Kidney glomerular epithelial cell (primary cell): ENCODE measurements at regions not wholly inside any gene's neighbourhood (a gene's known extent, or its start where the extent isn't known, plus 50 kb on each side); places are given as distances from the start of the nearest gene placed in this dataset.
"Not testable (repeated sequence)": the region's sequence is repeated elsewhere in the genome, so short reads cannot be mapped to it uniquely, and the experiment has no call there.

Experiments used
- DNase-seq: peaks from one replicate; lab custom pipeline; 2025; lab: John Stamatoyannopoulos, UW

DNA sequence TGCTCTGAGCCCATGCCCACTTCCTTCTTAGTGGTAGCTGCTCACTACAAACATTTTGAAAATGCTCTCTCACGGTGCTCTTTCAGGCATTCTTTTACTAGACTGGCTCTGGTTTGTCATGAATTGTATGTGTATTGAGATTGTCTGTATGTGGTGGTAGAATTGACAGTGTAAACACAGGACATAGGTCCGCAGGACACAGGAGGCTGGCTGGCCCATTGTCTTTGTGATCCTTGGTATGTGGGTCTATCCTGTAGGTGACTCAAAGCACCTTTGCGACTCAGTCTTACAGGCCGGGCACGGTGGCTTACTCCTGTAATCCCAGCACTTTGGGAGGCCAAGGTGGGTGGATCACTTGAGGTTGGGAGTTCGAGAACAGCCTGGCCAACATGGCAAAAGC lies 250.9 kb downstream of the C12orf75 start:
- DNase-seq, result no peak

DNA sequence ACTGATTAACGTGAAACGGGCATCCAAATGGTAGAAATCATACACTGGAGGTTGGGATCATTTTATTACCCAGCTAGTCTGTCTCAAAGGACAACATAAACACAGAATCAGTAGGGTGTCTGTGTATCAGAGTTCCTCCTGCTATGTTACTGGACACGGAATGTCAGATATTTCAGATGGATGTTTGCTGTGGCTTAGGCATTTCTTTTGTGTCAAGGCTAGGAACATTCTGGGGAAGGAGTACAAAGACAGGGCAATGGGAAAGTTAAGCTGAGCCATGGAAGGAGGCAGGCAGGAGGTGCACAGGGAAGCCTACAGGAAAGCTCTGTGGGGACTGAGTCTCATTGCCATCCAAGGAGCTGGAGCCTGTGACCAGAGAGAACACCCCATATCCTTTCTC lies 254.6 kb downstream of the C12orf75 start:
- DNase-seq, result no peak

DNA sequence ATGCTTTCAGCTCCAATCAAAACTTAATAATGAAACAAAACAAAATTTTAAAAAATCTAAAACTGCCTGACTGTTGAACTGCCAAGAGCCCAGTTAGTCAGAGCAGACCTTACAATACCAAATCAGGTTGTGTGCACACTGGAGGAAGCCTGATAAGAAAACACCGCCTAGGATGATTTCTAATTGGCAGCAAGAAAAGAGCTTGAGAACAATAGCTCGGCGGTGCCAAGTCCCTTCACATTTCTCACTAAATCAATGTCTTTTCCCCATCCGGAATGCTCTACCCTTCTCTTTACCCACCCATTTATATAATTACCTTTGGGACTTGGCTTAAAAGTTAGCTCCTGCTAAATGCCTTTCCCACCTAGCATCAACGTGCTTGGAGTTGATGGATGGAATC lies 256.7 kb downstream of the C12orf75 start:
- DNase-seq, result no peak

DNA sequence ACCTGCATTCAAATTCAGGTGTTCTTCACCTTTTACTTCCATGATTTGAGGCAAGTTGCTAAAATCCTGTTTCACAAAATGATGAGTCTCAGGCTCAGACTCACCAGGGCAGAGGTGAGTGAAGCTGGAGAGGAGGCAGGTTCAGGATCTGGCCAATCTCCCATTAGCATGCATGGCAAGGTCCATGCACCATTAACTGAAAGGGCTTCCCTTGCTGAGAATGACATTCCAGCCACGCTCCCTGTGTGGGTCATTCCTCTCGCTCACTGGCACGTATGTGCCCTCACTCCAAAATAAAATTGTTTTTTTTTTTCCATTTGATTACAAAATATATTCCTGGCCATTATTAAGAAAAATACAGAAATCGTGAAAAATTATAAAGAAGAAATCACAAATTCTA lies 257.6 kb downstream of the C12orf75 start:
- DNase-seq, result peak; percentile 35

DNA sequence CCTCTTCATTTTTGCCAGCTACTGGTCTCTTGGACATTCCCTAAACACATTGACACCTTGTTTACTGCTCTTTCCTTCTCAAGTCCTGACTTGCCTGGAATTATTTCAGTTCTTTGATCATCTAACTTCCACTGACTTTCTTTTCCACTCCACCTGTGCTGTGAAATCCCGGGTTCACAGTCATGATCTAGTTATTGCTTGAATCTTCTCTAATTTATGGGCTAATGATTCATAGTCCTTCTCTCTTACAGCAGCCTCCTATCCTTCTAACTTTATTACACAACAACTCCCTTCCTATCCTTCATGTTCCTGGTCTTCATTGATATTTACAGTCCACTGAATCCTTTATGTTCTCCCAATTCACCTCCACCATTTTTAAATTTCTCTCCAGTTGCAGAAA lies 260.1 kb downstream of the C12orf75 start:
- peak; percentile 61 for DNase-seq

DNA sequence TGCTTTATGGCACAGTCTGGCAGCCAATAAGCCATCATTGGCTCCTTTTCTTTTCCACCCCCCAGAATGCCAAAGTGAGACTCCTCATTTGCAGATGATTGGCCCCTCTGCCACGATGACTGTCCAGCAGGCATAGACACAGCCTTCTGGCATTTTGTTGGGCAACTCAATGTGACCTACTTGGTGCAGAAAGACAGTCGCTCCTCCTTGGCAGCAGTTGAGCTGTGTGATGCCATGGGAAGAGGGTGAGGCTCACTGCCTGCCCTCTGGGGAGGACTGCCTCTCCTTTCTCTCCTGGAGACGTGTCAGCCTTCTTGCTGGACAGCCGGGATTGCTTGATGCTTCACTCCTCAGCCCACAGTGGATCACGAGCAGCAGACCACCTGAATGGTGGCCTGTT lies 264.9 kb downstream of the C12orf75 start:
- no peak for DNase-seq

DNA sequence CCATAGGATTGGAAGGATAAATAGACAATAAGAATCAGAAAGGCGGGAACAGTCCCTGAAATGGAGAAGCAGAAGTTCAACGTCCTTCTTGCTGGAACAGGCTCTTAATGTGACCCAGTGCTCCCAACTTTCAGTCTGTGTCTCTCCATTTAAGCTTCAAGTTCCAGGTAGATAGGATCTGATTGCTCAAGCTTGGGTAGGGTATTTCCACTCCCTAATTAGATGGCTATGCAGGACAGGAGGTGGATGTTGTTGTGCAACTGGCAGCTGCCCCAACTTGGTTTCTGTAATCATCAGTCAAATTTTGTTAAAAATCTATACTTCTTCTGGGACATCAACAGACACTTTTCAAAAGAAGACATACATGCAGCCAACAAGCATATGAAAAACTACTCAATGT lies 266.2 kb downstream of the C12orf75 start:
- DNase-seq, result no peak

DNA sequence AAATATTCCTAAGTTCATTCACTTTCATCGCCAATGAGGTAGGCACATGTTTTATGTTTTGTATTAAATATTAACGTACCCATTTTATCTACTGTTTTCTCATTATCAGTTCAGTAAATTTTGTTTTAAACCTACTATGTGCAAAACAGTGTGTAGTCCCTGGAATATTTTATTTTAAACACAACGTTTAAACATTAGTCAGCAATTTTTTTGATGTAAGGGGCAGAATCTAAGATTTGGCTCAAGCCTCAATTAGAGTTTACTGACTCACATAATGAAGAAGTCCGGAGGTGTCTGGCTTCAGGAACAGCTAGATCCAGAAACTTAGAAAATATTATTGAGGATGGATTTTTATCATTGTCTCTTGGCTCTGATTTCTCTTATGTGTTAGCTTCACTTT lies 267.5 kb downstream of the C12orf75 start:
- DNase-seq, result no peak

DNA sequence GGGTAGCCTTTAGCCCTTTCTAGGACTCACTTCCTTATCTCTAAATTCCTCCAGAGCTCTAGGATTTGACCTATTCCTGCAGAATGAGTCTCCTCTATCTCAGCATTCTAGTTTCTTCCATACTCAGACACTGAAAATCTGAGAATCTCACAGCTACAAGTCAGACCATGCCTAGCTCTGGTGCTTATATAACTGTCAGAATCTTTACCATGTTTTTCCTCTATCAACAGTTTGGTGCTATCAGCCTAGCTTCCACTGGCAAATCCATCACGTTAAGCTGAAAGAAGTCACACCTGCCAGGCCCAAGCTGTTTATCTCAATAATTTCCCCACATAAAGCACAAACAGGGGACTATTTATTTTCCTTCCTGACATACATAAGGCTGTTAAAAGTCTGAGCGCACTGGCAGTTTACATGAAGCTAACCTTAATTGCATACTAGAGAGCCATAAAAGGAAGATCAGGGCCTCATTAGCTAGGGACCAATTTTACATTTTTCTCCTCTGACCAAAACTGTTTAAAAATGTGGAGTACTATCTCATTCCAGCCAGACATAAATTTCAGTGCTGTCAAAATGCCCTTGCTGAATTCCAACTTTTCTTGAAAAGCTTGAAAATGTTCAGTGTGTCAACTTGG lies 270.5 kb downstream of the C12orf75 start:
- DNase-seq, result no peak

DNA sequence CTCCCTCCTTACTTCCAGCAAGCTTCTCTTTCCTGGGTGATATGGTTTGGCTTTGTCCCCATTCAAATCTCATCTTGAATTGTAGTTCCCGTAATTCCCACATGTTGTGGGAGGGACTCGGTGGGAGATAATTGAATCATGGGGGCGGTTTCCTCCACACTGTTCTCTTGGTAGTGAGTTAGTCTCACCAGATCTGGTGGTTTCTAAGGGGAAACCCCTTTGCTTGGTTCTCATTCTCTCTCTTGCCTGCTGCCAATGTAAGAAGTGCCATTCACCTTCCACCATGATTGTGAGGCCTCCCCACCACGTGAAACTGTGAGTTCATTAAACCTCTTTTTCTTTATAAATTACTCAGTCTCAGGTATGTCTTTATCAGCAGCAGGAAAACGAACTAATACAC lies 271.8 kb downstream of the C12orf75 start:
- DNase-seq, result not testable (repeated sequence)

DNA sequence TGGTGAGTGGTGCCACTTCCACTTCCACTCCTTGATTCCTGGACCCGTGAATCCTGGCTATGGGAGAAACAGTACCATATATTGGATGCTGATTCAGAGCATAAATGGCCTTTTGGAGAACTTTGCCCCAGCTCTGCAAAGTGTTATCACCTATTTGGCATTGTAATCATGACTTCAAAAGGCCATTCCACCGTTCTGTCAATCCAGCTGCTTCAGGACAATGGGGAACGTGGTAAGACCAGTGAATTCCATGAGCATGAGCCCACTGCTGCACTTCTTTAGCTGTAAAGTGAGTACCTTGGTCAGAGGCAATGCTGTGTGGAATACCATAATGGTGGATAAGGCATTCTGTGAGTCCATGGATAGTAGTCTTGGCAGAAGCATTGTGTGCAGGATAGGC lies 273.8 kb downstream of the C12orf75 start:
- DNase-seq, result not testable (repeated sequence)

DNA sequence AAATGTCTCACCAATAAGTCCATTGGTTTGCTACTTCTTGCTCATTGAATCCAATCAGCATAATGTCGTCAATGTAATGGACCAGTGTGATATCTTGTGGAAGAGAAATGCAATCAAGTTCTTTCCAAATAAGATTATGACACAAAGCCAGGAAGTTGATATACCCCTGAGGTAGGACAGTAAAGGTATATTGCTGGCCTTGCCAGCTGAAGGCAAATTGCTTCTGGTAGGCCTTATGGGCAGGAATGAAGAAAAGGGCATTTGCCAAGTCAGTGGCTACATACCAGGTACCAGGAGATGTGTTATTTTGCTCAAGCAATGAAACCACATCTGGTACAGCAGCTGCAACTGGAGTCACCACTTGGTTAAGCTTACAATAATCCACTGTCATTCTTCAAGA lies 276.1 kb downstream of the C12orf75 start:
- not testable (repeated sequence) for DNase-seq

DNA sequence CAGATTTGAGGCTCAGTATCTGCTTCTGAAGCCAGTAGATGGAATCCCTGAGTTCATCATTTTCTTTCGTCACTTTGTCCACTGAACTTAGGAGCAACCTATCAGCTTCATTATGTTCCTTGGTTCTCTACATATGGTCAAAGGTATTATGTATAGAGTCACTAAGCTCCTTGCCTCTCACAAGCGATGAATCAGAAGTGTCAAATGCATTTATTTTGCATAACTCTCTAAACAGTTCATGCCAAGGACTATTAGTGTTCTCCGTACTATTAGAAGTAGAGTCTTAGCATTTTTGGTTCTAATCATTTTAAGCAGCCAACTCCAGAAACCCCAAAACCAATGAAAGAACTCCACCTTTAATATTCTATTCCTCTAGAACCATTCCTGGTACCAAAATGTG lies 278.5 kb downstream of the C12orf75 start:
- not testable (repeated sequence) for DNase-seq

DNA sequence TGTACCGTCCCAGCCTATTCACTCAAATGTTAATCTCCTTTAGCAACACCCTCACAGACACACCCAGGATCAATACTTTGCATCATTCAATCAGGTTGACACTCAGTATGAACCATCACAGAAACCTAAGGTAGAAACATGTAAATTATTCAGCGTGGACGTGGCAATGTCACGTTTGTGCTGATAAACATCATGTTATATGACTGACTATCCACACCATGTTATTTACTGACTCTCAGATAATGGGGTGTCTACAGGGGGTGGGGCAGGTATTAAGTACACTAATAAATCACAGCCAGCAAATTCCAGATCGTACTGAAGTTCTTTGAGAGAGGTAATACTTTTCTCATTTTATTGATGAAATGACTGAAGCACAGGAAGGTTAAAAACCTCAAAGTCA lies 280.0 kb downstream of the C12orf75 start:
- DNase-seq, result no peak

DNA sequence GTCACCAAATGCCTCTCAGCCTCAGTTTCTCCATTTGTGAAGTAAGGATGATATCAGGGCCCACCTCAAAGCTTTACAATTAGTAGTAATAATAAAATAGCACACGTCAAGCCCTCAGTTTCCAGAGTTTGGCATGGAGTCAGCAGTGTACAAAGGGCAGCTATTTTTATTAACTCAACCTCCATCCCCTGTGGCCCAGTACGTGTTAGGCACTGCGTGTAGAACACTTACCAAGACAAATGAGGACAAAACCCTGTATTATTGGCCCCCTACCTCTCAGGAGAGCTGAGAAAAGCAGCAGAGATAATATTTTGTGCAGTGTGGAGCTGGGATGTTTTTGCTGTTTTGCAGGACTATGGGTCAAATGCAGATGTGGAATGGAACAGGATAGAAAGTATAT lies 280.8 kb downstream of the C12orf75 start:
- no peak for DNase-seq

DNA sequence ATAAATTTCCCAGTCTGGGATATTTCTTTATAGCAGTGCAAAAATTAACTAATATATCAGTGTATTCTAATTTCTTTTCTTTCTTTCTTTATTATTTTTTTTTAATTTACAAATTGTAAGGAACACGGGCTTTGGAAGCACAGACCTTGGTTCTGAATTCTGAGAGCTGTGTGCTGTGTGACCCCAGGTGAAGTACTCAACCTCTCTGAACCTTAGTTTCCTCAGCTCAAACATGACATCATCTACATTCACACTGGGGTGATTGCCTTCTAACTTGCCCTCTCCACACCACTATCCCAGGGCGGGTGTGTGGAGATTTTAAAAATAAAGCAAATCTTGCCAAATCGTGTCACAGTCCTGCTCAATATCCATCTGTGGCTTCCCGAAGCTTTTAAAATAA lies 282.8 kb downstream of the C12orf75 start:
- no peak for DNase-seq

DNA sequence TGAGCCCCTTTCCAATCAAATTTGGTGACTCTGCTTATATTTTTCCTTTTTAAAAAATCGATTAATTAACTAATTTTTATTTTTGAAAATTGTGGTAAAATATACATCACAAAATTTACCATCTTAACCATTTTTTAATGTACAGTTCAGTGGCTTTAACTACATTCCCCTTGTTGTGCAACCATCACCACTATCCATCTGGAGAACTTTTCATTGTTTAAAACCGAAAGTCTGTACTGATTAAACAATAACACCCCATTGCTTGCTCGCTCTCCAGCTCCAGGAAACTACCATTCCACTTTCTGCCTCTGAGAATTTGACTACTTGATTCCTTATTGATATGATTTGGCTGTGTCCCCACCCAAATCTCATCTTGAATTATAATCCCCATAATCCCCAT lies 283.4 kb downstream of the C12orf75 start:
- no peak for DNase-seq

DNA sequence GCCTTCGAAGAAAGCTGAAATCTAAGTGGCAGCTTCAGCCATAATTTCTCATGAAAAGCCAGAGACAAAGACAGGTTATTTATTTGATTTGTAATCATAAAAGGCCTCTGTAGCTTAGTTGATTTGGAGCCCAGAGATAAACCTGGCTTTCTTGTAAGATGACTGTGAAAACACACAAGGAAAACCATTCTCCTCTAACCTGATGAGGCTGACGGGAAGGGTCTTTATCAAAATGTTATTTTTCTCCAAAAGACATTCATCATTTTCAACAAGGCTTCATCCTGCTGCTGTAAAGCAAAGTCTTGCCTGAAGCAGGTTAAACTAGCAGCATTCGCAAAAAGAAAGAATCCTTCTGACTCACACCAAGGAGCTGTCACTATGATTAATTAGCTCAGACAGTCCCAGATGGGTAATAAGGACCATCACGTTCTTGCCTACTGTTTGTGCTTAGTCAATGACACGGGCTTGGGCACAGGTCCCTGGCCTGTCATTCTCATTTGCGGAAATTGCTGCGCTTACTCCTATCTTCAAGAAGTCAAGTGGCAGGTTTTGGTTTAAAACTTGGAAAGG lies 286.6 kb downstream of the C12orf75 start:
- DNase-seq, result no peak

DNA sequence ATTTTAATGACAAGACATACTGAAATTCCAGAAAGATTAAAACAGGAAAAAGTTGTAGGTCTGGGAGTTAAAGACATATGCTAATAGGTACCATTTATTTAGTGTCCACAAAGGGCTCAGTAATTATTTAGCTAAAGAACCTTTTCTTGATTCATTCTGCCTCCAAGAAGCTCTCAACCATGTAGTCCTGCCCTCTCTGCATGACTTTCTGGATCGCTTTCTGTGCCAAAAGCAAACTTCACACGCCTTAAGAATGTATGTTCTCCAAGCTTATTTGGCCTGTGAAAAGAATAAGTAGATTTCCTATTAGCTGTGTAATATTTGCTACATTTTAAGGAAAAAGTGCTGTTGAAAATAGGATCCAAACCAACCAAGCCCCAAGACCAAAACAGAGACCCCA lies 291.7 kb downstream of the C12orf75 start:
- no peak for DNase-seq

DNA sequence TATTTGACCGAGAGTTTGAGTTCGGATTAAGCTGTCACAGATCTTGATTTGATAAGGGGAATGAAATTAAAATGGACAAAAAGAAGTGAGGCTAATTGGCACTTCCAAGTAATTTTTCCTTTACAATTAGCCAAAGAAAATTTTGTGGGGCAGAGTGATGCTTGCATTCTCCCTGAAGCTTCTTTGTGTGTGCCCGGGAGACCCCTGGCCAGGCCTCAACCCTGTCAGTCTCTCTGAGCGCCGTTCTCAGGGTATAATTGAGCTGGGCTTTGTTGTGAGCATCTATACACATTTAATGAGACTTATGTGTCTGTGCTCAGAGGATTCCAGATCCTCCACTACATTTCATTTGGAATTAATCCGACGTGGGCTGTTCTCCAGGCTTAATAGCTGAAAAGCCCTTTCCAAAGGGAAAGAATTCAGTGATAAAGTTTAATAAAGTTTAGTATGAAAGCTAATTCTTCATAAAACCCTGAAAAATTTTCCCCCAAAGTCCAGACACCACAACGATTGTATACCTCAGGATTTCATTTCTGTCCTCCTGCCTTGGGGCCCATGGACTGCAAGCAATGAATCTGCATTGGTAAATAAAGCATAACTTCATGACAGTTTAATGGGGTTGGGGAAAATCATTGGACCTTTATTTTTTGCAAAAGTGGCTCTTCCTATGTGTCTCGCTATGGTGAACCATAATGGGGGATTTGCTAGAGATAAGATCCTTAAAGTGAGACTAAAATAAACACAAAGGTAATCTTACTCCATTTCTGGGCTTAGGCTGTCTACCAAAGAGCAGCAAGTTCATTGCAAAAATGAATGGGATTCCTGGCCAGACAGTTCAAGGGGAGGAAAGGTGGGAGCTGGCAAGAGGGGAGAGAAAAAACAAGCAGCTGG lies 292.6 kb downstream of the C12orf75 start:
- DNase-seq, result no peak

DNA sequence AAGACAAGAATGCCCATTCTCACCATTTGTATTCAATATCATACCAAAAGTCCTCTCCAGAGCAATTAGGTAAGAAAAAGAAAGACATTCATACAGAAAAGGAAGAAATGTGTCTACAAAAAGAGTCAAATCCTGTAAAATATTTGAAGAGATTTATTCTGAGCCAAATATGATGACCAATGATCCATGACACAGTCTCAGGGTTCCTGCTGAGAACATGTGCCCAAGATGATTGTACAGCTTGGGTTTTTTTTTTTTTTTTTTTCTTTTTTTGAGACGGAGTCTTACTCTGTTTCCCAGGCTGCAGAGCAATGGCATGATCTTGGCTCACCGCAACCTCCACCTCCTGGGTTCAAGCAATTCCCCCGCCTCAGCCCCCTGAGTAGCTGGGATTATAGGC lies 296.2 kb downstream of the C12orf75 start:
- no peak for DNase-seq

DNA sequence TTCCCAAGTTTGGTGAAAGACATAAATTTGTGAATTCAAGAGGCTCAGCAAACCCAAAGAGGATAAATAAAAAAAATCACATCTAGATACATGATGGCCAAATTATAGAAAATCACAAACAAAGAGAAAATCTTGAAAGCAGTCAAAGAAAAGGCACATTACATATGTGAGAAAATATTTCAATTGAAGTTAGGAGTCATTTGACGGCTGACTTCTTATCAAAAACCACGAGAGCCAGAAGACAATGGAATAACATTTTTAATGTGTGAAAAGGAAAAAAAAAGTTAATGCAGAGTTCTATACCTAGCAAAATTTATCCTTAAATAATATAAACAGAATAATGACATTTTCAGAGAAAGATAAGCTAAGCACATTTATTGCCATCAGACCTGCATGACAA lies 307.0 kb downstream of the C12orf75 start:
- no peak for DNase-seq

DNA sequence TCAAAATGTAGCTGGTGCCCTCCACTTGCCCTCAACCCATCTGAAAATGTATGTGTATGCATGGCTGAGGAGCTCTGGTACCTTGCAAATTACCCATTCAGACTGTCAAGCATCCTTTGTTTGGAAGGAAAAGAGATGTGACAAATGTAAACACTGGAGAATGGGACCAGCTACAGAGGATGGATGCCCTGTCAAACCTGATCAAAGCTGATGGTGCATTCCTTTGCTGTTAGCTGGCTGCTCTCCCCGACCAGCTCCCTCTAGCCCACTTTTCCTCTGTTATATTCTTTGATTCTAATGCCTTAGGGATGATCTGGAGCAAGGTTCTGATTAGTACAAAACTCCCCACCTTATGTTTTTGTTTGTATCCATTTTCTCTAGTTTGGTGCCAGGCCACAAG lies 310.3 kb downstream of the C12orf75 start:
- peak; percentile 17 for DNase-seq
